ENCODE measurements at regions not wholly inside any gene's neighbourhood (a gene's known extent, or its start where the extent isn't known, plus 50 kb on each side); places are given as distances from the start of the nearest gene placed in this dataset.

GRCh38 chr1:29380532-29380931 lies 144.2 kb downstream of the PTPRU start:
- DNase-seq = no peak

DNA sequence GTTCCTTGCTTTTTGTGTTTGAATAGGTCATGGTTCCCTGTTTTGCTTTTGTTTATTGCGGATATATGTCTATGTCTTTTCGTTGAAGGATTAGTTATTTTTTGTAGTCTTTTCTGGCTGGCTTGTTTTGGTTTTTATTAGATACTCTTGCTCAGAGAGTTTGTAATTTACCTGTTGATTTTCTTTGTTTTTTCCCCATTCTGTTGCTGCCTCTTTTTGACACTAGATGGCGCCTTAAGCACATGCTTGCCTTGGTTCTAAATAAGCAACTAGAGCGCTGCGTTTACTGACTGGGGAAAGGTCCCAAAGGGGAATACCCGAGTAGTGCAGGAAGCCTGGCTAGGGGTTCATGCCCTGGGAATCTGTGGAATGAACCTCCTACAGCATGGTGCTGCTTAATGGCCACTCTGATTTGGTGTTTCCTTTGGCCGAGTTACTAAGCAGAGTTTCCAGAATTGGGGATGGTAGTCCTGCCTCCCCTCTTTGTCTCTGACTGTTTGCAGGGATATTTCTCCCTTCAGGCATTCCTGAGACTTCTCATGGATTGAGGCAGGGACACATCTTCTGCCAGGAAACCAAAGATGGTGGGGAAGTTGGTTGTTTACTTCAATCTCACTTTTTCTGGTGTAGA lies 143.2 kb downstream of the PTPRU start:
- peak; percentile 68 for DNase-seq

All from NCI-H1105 treated with DMSO at 0.1 percent for 48 hours (cell line).